KMS-11 (cell line): ENCODE measurements at regions not wholly inside any gene's neighbourhood (a gene's known extent, or its start where the extent isn't known, plus 50 kb on each side); places are given as distances from the start of the nearest gene placed in this dataset.
"Not testable (repeated sequence)": the region's sequence is repeated elsewhere in the genome, so short reads cannot be mapped to it uniquely, and the experiment has no call there.

ENCODE experiments used
- H2AFZ ChIP-seq: fragments of 200-600 bp; sonication (generic); 2 replicates; pipeline ENCODE4 v1.6.1; 2016; ENCODE audit warnings: antibody characterized with exemption, mixed run types, low read depth
- H3K27ac ChIP-seq: fragments of 200-600 bp; sonication (generic); 2 replicates; pipeline ENCODE4 v1.6.1; 2016; ENCODE audit warnings: mild to moderate bottlenecking, mixed run types
- H3K27me3 ChIP-seq: fragments of 200-600 bp; sonication (generic); 2 replicates; pipeline ENCODE4 v1.6.1; 2017; ENCODE audit warnings: mild to moderate bottlenecking, low read depth, mixed run types, moderate library complexity; ENCODE audit not compliant: insufficient read depth
- H3K36me3 ChIP-seq: fragments of 200-600 bp; sonication (generic); 2 replicates; pipeline ENCODE4 v1.6.1; 2017; ENCODE audit warnings: mild to moderate bottlenecking, mixed run types; ENCODE audit not compliant: insufficient read depth
- H3K4me1 ChIP-seq: fragments of 200-600 bp; sonication (generic); 2 replicates; pipeline ENCODE4 v1.6.1; 2016; ENCODE audit warnings: mild to moderate bottlenecking, low read depth, mixed run types; ENCODE audit not compliant: poor library complexity, severe bottlenecking
- H3K4me2 ChIP-seq: fragments of 200-600 bp; sonication (generic); 2 replicates; pipeline ENCODE4 v1.7.0; 2016; ENCODE audit warnings: mild to moderate bottlenecking, mixed run types
- H3K4me3 ChIP-seq: fragments of 200-600 bp; sonication (generic); IDR thresholded peaks from 2 replicates; pipeline ENCODE4 v1.6.1; 2017; ENCODE audit warnings: low read depth, low read length, mixed read lengths; ENCODE audit not compliant: insufficient read depth
- H3K79me2 ChIP-seq: fragments of 200-600 bp; sonication (generic); 2 replicates; pipeline ENCODE4 v1.6.1; 2016; ENCODE audit warnings: low read depth, mixed run types; ENCODE audit not compliant: insufficient read depth
- H3K9ac ChIP-seq: fragments of 200-600 bp; sonication (generic); 2 replicates; pipeline ENCODE4 v1.6.1; 2016; ENCODE audit warnings: mild to moderate bottlenecking, mixed run types
- H4K20me1 ChIP-seq: fragments of 200-600 bp; sonication (generic); 2 replicates; pipeline ENCODE4 v1.6.1; 2016; ENCODE audit warnings: mild to moderate bottlenecking, mixed run types; ENCODE audit not compliant: insufficient read depth
- CTCF ChIP-seq: fragments of 200-600 bp; sonication (generic); conservative IDR thresholded peaks from 2 replicates; pipeline ENCODE4 v1.6.1; 2017; ENCODE audit warnings: low read depth, mild to moderate bottlenecking, antibody characterized with exemption, low read length, moderate library complexity, mixed read lengths

GRCh38 chr2:62654876-62655359 lies 50.6 kb upstream of the EHBP1 start:
- Histone ChIP-seq H3K4me3 (no peak overlapping the region), H4K20me1 (no peaks in the 10 kb centered on the region), H3K79me2 (no peaks in the 10 kb centered on the region), H3K9ac (no peak overlapping the region), H3K27me3 (no peaks in the 10 kb centered on the region), H3K27ac (no peak overlapping the region), H2AFZ (no peak overlapping the region), H3K36me3 (no peaks in the 10 kb centered on the region), H3K4me2 (no peak overlapping the region), H3K4me1 (no peaks in the 10 kb centered on the region)
- TF ChIP-seq CTCF: no peak

- Histone ChIP-seq H3K9ac (no peak overlapping the region), H3K4me1 (no peaks in the 10 kb centered on the region), H3K4me2 (no peak overlapping the region), H3K36me3 (no peaks in the 10 kb centered on the region), H3K79me2 (no peaks in the 10 kb centered on the region), H3K27ac (no peak overlapping the region), H2AFZ (no peak overlapping the region), H3K27me3 (no peaks in the 10 kb centered on the region), H4K20me1 (no peaks in the 10 kb centered on the region), H3K4me3 (no peak overlapping the region)
- TF ChIP-seq CTCF: no peak
Observed at GRCh38 chr2:62654423-62654791, 51.1 kb upstream of the EHBP1 start.

GRCh38 chr2:62653582-62654422 lies 51.7 kb upstream of the EHBP1 start:
- no peaks in the 10 kb centered on the region for H3K79me2 ChIP-seq
- H3K9ac ChIP-seq: no peak overlapping the region
- no peak overlapping the region for H3K27ac ChIP-seq
- H3K4me3 ChIP-seq: no peak overlapping the region
- H3K4me2 ChIP-seq: no peak overlapping the region
- no peak for TF ChIP-seq CTCF
- no peaks in the 10 kb centered on the region for H3K27me3 ChIP-seq
- H2AFZ ChIP-seq: no peak overlapping the region
- H3K36me3 ChIP-seq: no peaks in the 10 kb centered on the region
- no peaks in the 10 kb centered on the region for H4K20me1 ChIP-seq
- no peaks in the 10 kb centered on the region for H3K4me1 ChIP-seq

GRCh38 chr2:62649087-62649486 lies 56.4 kb upstream of the EHBP1 start:
- not testable (repeated sequence) for H3K27ac ChIP-seq, H3K4me3 ChIP-seq, H4K20me1 ChIP-seq, H3K27me3 ChIP-seq, H3K4me2 ChIP-seq, H3K79me2 ChIP-seq, H3K9ac ChIP-seq, H3K4me1 ChIP-seq, H3K36me3 ChIP-seq, H2AFZ ChIP-seq

- no peak overlapping the region for H3K9ac ChIP-seq
- H3K4me3 ChIP-seq: no peak overlapping the region
- no peaks in the 10 kb centered on the region for H3K79me2 ChIP-seq
- H3K4me1 ChIP-seq: no peaks in the 10 kb centered on the region
- H3K27me3 ChIP-seq: no peaks in the 10 kb centered on the region
- no peak for TF ChIP-seq CTCF
- H3K36me3 ChIP-seq: no peaks in the 10 kb centered on the region
- no peak overlapping the region for H2AFZ ChIP-seq
- no peak overlapping the region for H3K27ac ChIP-seq
- no peaks in the 10 kb centered on the region for H4K20me1 ChIP-seq
- H3K4me2 ChIP-seq: no peak overlapping the region
Observed at GRCh38 chr2:62643100-62643471, 62.4 kb upstream of the EHBP1 start.
